ENCODE measurements at regions not wholly inside any gene's neighbourhood (a gene's known extent, or its start where the extent isn't known, plus 50 kb on each side); places are given as distances from the start of the nearest gene placed in this dataset.

GRCh38 chr13:72346716-72347115 is 380.7 kb downstream of the MZT1 start:
- DNase-seq = no peak
- Histone ChIP-seq H3K9me3 (ENCODE audit: control insufficient read depth in 2 of 3, insufficient read depth in 1 of 3, low read length in 3 of 3) (no peaks in the 10 kb centered on the region), H3K27ac (ENCODE audit: low read depth in 2 of 2, low read length in 2 of 2) (no peak overlapping the region), H3K4me1 (ENCODE audit: control insufficient read depth in 2 of 3, insufficient read depth in 2 of 3, low read depth in 1 of 3, low read length in 3 of 3) (no peaks in the 10 kb centered on the region), H3K4me3 (ENCODE audit: low read length in 3 of 3) (no peak overlapping the region), H3K36me3 (ENCODE audit: control insufficient read depth in 2 of 3, insufficient read depth in 3 of 3, low read length in 3 of 3) (no peaks in the 10 kb centered on the region), H3K27me3 (ENCODE audit: control insufficient read depth, insufficient read depth, low read length) (no peaks in the 10 kb centered on the region), H3K9ac (ENCODE audit: low read length in 3 of 3) (no peak overlapping the region)
- no peak for FAIRE-seq
- intact Hi-C loops (cut with DNase I) = no loop called here
- TF ChIP-seq CTCF (IDR thresholded peaks at IDR 0.05; ENCODE audit: borderline replicate concordance, extremely low read depth, insufficient read depth) = no peak

GRCh38 chr13:72342364-72342763 is 385.1 kb downstream of the MZT1 start:
- Histone ChIP-seq H3K9me3 (ENCODE audit: control insufficient read depth in 2 of 3, insufficient read depth in 1 of 3, low read length in 3 of 3) (no peaks in the 10 kb centered on the region), H3K27ac (ENCODE audit: low read depth in 2 of 2, low read length in 2 of 2) (no peak overlapping the region), H3K4me1 (ENCODE audit: control insufficient read depth in 2 of 3, insufficient read depth in 2 of 3, low read depth in 1 of 3, low read length in 3 of 3) (no peaks in the 10 kb centered on the region), H3K27me3 (ENCODE audit: control insufficient read depth, insufficient read depth, low read length) (no peaks in the 10 kb centered on the region), H3K36me3 (ENCODE audit: control insufficient read depth in 2 of 3, insufficient read depth in 3 of 3, low read length in 3 of 3) (no peaks in the 10 kb centered on the region), H3K4me3 (ENCODE audit: low read length in 3 of 3) (no peak overlapping the region), H3K9ac (ENCODE audit: low read length in 3 of 3) (no peak overlapping the region)
- no peak for DNase-seq
- no peak for TF ChIP-seq CTCF (IDR thresholded peaks at IDR 0.05; ENCODE audit: borderline replicate concordance, extremely low read depth, insufficient read depth)
- intact Hi-C loops (cut with DNase I) = no loop called here
- no peak for FAIRE-seq

GRCh38 chr13:72341904-72342303 is 385.5 kb downstream of the MZT1 start:
- FAIRE-seq (no peak), DNase-seq (no peak)
- no peaks in the 10 kb centered on the region for H3K4me1 ChIP-seq (ENCODE audit: control insufficient read depth in 2 of 3, insufficient read depth in 2 of 3, low read depth in 1 of 3, low read length in 3 of 3)
- no peak overlapping the region for H3K27ac ChIP-seq (ENCODE audit: low read depth in 2 of 2, low read length in 2 of 2)
- intact Hi-C loops (cut with DNase I) = no loop called here
- no peaks in the 10 kb centered on the region for H3K36me3 ChIP-seq (ENCODE audit: control insufficient read depth in 2 of 3, insufficient read depth in 3 of 3, low read length in 3 of 3)
- TF ChIP-seq CTCF (IDR thresholded peaks at IDR 0.05; ENCODE audit: borderline replicate concordance, extremely low read depth, insufficient read depth) = no peak
- no peak overlapping the region for H3K4me3 ChIP-seq (ENCODE audit: low read length in 3 of 3)
- no peaks in the 10 kb centered on the region for H3K9me3 ChIP-seq (ENCODE audit: control insufficient read depth in 2 of 3, insufficient read depth in 1 of 3, low read length in 3 of 3)
- no peak overlapping the region for H3K9ac ChIP-seq (ENCODE audit: low read length in 3 of 3)
- no peaks in the 10 kb centered on the region for H3K27me3 ChIP-seq (ENCODE audit: control insufficient read depth, insufficient read depth, low read length)

- H3K4me3 ChIP-seq (ENCODE audit: low read length in 3 of 3) = no peak overlapping the region
- no peaks in the 10 kb centered on the region for H3K4me1 ChIP-seq (ENCODE audit: control insufficient read depth in 2 of 3, insufficient read depth in 2 of 3, low read depth in 1 of 3, low read length in 3 of 3)
- no peak for TF ChIP-seq CTCF (IDR thresholded peaks at IDR 0.05; ENCODE audit: borderline replicate concordance, extremely low read depth, insufficient read depth)
- H3K9me3 ChIP-seq (ENCODE audit: control insufficient read depth in 2 of 3, insufficient read depth in 1 of 3, low read length in 3 of 3) = no peaks in the 10 kb centered on the region
- no peak overlapping the region for H3K27ac ChIP-seq (ENCODE audit: low read depth in 2 of 2, low read length in 2 of 2)
- no peaks in the 10 kb centered on the region for H3K36me3 ChIP-seq (ENCODE audit: control insufficient read depth in 2 of 3, insufficient read depth in 3 of 3, low read length in 3 of 3)
- no peak overlapping the region for H3K9ac ChIP-seq (ENCODE audit: low read length in 3 of 3)
- no peak for FAIRE-seq
- no peak for DNase-seq
- intact Hi-C loops (cut with DNase I) = no loop called here
- no peaks in the 10 kb centered on the region for H3K27me3 ChIP-seq (ENCODE audit: control insufficient read depth, insufficient read depth, low read length)
Measured at GRCh38 chr13:72317346-72318109, 409.9 kb downstream of the MZT1 start.

All from kidney (tissue), 13 donors.